ENCODE measurements at regions not wholly inside any gene's neighbourhood (a gene's known extent, or its start where the extent isn't known, plus 50 kb on each side); places are given as distances from the start of the nearest gene placed in this dataset.

- TF ChIP-seq TCF7L2 (IDR thresholded peaks at IDR 0.05; ENCODE audit: low read depth, low read length) = no peak
- no peak for TF ChIP-seq SIN3A (IDR thresholded peaks at IDR 0.05; ENCODE audit: borderline replicate concordance, insufficient read depth, low read depth, low read length)
- TF ChIP-seq, protein P1, sequence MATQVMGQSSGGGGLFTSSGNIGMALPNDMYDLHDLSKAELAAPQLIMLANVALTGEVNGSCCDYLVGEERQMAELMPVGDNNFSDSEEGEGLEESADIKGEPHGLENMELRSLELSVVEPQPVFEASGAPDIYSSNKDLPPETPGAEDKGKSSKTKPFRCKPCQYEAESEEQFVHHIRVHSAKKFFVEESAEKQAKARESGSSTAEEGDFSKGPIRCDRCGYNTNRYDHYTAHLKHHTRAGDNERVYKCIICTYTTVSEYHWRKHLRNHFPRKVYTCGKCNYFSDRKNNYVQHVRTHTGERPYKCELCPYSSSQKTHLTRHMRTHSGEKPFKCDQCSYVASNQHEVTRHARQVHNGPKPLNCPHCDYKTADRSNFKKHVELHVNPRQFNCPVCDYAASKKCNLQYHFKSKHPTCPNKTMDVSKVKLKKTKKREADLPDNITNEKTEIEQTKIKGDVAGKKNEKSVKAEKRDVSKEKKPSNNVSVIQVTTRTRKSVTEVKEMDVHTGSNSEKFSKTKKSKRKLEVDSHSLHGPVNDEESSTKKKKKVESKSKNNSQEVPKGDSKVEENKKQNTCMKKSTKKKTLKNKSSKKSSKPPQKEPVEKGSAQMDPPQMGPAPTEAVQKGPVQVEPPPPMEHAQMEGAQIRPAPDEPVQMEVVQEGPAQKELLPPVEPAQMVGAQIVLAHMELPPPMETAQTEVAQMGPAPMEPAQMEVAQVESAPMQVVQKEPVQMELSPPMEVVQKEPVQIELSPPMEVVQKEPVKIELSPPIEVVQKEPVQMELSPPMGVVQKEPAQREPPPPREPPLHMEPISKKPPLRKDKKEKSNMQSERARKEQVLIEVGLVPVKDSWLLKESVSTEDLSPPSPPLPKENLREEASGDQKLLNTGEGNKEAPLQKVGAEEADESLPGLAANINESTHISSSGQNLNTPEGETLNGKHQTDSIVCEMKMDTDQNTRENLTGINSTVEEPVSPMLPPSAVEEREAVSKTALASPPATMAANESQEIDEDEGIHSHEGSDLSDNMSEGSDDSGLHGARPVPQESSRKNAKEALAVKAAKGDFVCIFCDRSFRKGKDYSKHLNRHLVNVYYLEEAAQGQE (IDR thresholded peaks at IDR 0.05; ENCODE audit: insufficient read depth in 1 of 2, low read depth in 2 of 2, low read length in 1 of 2) = no peak
- TF ChIP-seq POLR2AphosphoS5 (IDR thresholded peaks at IDR 0.05; ENCODE audit: low read depth, low read length) = no peak
- TF ChIP-seq, protein P2, sequence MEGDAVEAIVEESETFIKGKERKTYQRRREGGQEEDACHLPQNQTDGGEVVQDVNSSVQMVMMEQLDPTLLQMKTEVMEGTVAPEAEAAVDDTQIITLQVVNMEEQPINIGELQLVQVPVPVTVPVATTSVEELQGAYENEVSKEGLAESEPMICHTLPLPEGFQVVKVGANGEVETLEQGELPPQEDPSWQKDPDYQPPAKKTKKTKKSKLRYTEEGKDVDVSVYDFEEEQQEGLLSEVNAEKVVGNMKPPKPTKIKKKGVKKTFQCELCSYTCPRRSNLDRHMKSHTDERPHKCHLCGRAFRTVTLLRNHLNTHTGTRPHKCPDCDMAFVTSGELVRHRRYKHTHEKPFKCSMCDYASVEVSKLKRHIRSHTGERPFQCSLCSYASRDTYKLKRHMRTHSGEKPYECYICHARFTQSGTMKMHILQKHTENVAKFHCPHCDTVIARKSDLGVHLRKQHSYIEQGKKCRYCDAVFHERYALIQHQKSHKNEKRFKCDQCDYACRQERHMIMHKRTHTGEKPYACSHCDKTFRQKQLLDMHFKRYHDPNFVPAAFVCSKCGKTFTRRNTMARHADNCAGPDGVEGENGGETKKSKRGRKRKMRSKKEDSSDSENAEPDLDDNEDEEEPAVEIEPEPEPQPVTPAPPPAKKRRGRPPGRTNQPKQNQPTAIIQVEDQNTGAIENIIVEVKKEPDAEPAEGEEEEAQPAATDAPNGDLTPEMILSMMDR (IDR thresholded peaks at IDR 0.05) = no peak
- no peak overlapping the region for H3K4me3 ChIP-seq (ENCODE audit: low read depth in 2 of 2, low read length in 2 of 2)
- in situ Hi-C loops (cut with HindIII; ENCODE audit: low pct_unique_long_range_greater_than_20kb, low sequenced_read_pairs) = no loop called here
- no peak overlapping the region for H3K27ac ChIP-seq (ENCODE audit: low read length)
- ChIA-PET CTCF (no interaction called here), POLR2A (no interaction called here)
- intact Hi-C loops (cut with micrococcal nuclease; ENCODE audit: unreplicated experiment) = no loop called here
- no TSS peak for BruUV-seq (replicated peaks)
- H3K27me3 ChIP-seq (ENCODE audit: control insufficient read depth, insufficient read depth, low read length) = no peaks in the 10 kb centered on the region
- no peaks in the 10 kb centered on the region for H3K4me1 ChIP-seq (ENCODE audit: control insufficient read depth, insufficient read depth, low read length)
- H3K9me3 ChIP-seq (ENCODE audit: control insufficient read depth, insufficient read depth, low read depth, low read length) = no peaks in the 10 kb centered on the region
- no peaks in the 10 kb centered on the region for H3K36me3 ChIP-seq (ENCODE audit: control insufficient read depth, insufficient read depth, low read length)
- DNase-seq (ENCODE audit: low read depth, low spot score) (no peak), ATAC-seq (no peak)
Observed at GRCh38 chr2:145321344-145321743, 801.4 kb upstream of the ZEB2 start.

GRCh38 chr2:145316496-145316895 lies 796.6 kb upstream of the ZEB2 start:
- ATAC-seq (no peak), DNase-seq (ENCODE audit: low read depth, low spot score) (no peak)
- no peaks in the 10 kb centered on the region for H3K9me3 ChIP-seq (ENCODE audit: control insufficient read depth, insufficient read depth, low read depth, low read length)
- H3K36me3 ChIP-seq (ENCODE audit: control insufficient read depth, insufficient read depth, low read length) = no peaks in the 10 kb centered on the region
- ChIA-PET CTCF (no interaction called here), POLR2A (no interaction called here)
- in situ Hi-C loops (cut with HindIII; ENCODE audit: low pct_unique_long_range_greater_than_20kb, low sequenced_read_pairs) (no loop called here), intact Hi-C loops (cut with micrococcal nuclease; ENCODE audit: unreplicated experiment) (no loop called here)
- no peak overlapping the region for H3K27ac ChIP-seq (ENCODE audit: low read length)
- no peaks in the 10 kb centered on the region for H3K27me3 ChIP-seq (ENCODE audit: control insufficient read depth, insufficient read depth, low read length)
- H3K4me1 ChIP-seq (ENCODE audit: control insufficient read depth, insufficient read depth, low read length) = no peaks in the 10 kb centered on the region
- BruUV-seq (replicated peaks) = no TSS peak
- TF ChIP-seq SIN3A (IDR thresholded peaks at IDR 0.05; ENCODE audit: borderline replicate concordance, insufficient read depth, low read depth, low read length) = no peak
- TF ChIP-seq POLR2AphosphoS5 (IDR thresholded peaks at IDR 0.05; ENCODE audit: low read depth, low read length) = no peak
- TF ChIP-seq TCF7L2 (IDR thresholded peaks at IDR 0.05; ENCODE audit: low read depth, low read length) = no peak
- TF ChIP-seq, protein P1 (IDR thresholded peaks at IDR 0.05; ENCODE audit: insufficient read depth in 1 of 2, low read depth in 2 of 2, low read length in 1 of 2) = no peak
- TF ChIP-seq, protein P2 (IDR thresholded peaks at IDR 0.05) = no peak
- no peak overlapping the region for H3K4me3 ChIP-seq (ENCODE audit: low read depth in 2 of 2, low read length in 2 of 2)
